HL-60 (cell line): ENCODE measurements at regions not wholly inside any gene's neighbourhood (a gene's known extent, or its start where the extent isn't known, plus 50 kb on each side); places are given as distances from the start of the nearest gene placed in this dataset.

ENCODE experiments used
- CTCF ChIP-seq: IDR thresholded peaks from one replicate; pipeline ENCODE4 v1.5.1; 2011; ENCODE audit warnings: low read length, control low read depth, inconsistent platforms; ENCODE audit not compliant: insufficient read depth
- POLR2AphosphoS5 ChIP-seq: IDR thresholded peaks from 2 replicates; pipeline ENCODE4 v1.6.1; 2012; ENCODE audit warnings: low read depth
- SPI1 ChIP-seq: IDR thresholded peaks from 2 replicates; pipeline ENCODE4 v1.6.1; 2012; ENCODE audit warnings: low read depth, mild to moderate bottlenecking, borderline replicate concordance

- TF ChIP-seq POLR2AphosphoS5 (no peak), CTCF (no peak), SPI1 (no peak)
These were observed 272.0 kb upstream of the CXXC4 start for GRCh38 chr4:104766676-104767075.
